ENCODE measurements at regions not wholly inside any gene's neighbourhood (a gene's known extent, or its start where the extent isn't known, plus 50 kb on each side); places are given as distances from the start of the nearest gene placed in this dataset.

- TF ChIP-seq SUZ12 (IDR thresholded peaks at IDR 0.05; ENCODE audit: extremely low read depth, insufficient read depth, insufficient read length) = no peak
- no peak for TF ChIP-seq YY1 (IDR thresholded peaks at IDR 0.05; ENCODE audit: insufficient read depth, insufficient read length)
- no peak for TF ChIP-seq ZNF274 (IDR thresholded peaks at IDR 0.05; ENCODE audit: low read depth, low read length)
These were observed 354.0 kb downstream of the UQCRFS1 start for GRCh38 chr19:28858933-28859332.

Data from NT2/D1 (cell line).